Ascending aorta (tissue), 2 donors: ENCODE measurements at regions not wholly inside any gene's neighbourhood (a gene's known extent, or its start where the extent isn't known, plus 50 kb on each side); places are given as distances from the start of the nearest gene placed in this dataset.

Experiments
- DNase-seq, 2 donors: peaks; one replicate each; pipeline ENCODE4 v3.0.0-alpha.2; 2019; ENCODE audit warnings: low spot score in 2 of 2
- H3K27ac ChIP-seq, 2 donors: fragments of 200-600 bp; sonication (generic); one replicate each; pipeline ENCODE4 v1.5.1; 2016 to 2017; ENCODE audit warnings: mild to moderate bottlenecking in 1 of 2
- H3K27me3 ChIP-seq: fragments of 200-600 bp; sonication (generic); one replicate; pipeline ENCODE4 v1.5.1; 2017
- H3K36me3 ChIP-seq, 2 donors: fragments of 200-600 bp; sonication (generic); one replicate each; pipeline ENCODE4 v1.5.1; 2016
- H3K4me1 ChIP-seq, 2 donors: fragments of 200-600 bp; sonication (generic); one replicate each; pipeline ENCODE4 v1.5.1; 2016 to 2017; ENCODE audit warnings: mild to moderate bottlenecking in 1 of 2
- H3K4me3 ChIP-seq, 2 donors: fragments of 200-600 bp; sonication (generic); one replicate each; pipeline ENCODE4 v1.5.1; 2016 to 2017; ENCODE audit warnings: mild to moderate bottlenecking in 1 of 2
- H3K9me3 ChIP-seq, 2 donors: fragments of 200-600 bp; sonication (generic); one replicate each; pipeline ENCODE4 v1.5.1; 2016
- intact Hi-C: fragments of 100-400 bp; cut with DNase I; formaldehyde crosslinking; loops from one replicate; pipeline ENCODE4 v1.15.1; 2023
- TF ChIP-seq, protein P1 (sequence below), 3 experiments: fragments of 200-600 bp in 2 of 3; fragments of 450-650 bp in 1 of 3; sonication (generic) in 2 of 3; IDR thresholded peaks; one replicate each; pipeline ENCODE4 v1.5.1; 2016 to 2019; ENCODE audit warnings: antibody characterized with exemption in 3 of 3, mild to moderate bottlenecking in 1 of 3, moderate library complexity in 1 of 3

DNA sequence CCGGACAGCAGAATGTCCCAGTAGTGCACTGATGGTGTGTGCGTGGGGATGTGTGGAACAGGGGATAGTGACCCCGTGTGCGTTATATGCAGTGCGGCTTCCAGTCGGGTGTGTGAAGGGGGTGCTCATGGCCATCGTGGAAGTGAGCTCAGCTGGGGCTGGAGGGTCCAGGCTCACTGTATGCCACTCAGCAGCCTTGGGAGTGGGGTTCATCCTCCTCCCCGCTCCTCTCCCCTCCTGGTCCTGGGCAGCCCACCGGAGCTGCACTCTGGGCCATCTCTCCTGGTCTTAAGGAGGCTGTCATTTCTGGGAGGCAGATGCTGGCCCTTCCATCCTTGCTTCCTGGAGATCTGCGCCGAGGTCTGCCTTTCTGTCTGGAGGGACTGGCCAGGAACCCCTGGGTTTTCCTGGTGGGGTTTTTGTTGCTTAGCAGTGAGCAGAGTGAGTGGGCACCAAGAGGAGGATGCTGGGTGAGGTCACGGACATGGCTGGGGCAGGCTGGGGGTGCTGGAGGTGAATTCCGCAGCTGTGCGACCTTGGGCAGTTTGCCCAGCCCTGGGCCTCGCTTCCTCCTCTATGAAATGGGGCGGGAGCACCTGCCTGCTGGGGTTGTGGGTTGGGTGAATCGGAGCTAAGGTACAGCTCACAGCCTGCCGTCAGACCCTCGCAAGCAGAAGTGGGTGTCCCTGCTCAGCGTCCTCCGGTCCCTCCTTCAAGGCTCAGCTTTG lies 164.1 kb downstream of the SEC14L1 start:
- TF ChIP-seq, protein P1, sequence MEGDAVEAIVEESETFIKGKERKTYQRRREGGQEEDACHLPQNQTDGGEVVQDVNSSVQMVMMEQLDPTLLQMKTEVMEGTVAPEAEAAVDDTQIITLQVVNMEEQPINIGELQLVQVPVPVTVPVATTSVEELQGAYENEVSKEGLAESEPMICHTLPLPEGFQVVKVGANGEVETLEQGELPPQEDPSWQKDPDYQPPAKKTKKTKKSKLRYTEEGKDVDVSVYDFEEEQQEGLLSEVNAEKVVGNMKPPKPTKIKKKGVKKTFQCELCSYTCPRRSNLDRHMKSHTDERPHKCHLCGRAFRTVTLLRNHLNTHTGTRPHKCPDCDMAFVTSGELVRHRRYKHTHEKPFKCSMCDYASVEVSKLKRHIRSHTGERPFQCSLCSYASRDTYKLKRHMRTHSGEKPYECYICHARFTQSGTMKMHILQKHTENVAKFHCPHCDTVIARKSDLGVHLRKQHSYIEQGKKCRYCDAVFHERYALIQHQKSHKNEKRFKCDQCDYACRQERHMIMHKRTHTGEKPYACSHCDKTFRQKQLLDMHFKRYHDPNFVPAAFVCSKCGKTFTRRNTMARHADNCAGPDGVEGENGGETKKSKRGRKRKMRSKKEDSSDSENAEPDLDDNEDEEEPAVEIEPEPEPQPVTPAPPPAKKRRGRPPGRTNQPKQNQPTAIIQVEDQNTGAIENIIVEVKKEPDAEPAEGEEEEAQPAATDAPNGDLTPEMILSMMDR (IDR thresholded peaks at IDR 0.05) = no peak
- Histone ChIP-seq H3K4me1 (no peaks in the 10 kb centered on the region), H3K9me3 (no peaks in the 10 kb centered on the region), H3K27ac (no peak overlapping the region), H3K27me3 (no peaks in the 10 kb centered on the region), H3K4me3 (no peak overlapping the region), H3K36me3 (no peaks in the 10 kb centered on the region)
- intact Hi-C loops = no loop called here
- no peak for DNase-seq

DNA sequence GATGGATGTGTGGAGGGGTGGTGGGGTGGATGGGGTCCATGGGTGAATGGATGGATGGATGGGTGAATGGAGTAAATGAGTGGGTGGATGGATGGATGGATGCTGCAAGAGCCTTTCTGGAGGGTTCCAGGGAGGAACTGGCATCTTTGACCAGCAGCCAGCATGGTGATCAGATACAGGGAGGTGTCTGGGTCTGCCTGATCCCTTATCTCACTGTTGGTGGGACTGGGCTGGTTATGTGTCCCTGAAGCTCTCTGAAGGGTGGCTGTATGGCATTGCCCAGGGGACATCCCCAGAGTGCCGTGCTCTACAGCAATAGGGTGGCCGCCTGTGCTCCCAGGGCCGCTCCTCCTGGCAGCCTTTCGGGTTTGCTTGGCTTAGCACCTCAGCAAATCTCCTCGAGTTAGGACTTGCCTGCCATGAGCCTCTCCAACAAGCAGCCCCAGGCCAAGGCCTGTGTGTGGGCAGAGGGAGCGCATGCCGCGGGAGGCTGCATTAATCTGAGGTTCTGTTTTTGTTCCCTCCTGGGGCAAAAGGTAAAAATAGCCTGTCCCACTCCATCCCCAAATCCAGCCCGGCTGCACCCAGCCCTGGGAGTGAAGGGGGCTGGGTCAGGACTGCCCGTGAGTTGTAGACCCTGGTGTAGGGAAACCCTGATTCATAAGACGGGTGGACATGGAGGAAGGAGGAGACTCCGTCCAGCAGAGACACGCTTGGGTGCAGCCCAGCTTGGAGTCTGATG lies 165.4 kb downstream of the SEC14L1 start:
- H3K4me1 ChIP-seq = no peaks in the 10 kb centered on the region
- H3K4me3 ChIP-seq = no peak overlapping the region
- no peaks in the 10 kb centered on the region for H3K9me3 ChIP-seq
- no peaks in the 10 kb centered on the region for H3K36me3 ChIP-seq
- H3K27ac ChIP-seq = no peak overlapping the region
- TF ChIP-seq, protein P1 (IDR thresholded peaks at IDR 0.05) = no peak
- DNase-seq = no peak
- H3K27me3 ChIP-seq = no peaks in the 10 kb centered on the region
- intact Hi-C loops = no loop called here

DNA sequence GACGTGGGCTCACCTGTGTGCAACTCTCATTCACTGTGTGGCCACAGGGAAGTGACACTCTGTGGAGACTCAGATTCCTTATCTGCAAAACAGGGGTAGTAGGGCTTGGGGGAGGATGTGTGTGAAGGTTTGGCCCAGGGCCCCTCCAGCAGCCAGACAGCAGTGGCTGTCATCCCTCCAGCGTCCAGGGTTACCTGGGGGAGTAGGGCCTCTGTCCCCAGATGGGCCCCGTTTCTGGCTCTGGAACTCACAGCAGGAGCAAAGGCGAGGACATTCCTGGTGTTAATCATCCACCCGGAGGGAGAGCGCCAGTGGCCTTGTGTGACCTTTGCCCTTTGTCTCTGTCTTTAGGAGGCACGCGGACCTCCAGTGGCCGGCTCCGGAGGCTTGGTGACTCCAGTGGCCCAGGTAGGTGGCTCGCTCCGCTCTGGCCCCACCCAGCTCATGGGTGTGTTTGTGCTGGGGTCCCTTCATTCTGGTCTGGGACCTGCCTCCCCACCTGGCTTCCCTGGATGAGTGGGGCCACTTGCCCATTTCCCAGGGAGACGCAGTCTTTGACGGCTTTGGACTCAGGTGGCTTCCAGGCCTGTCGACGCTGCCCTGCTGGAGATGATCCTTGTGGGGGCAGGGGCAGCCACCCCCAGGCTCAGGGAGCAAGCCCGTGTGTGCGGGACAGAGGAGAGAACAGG lies 166.2 kb downstream of the SEC14L1 start:
- Histone ChIP-seq H3K27me3 (no peaks in the 10 kb centered on the region), H3K9me3 (no peaks in the 10 kb centered on the region), H3K27ac (no peak overlapping the region), H3K4me1 (no peaks in the 10 kb centered on the region), H3K36me3 (no peaks in the 10 kb centered on the region), H3K4me3 (no peak overlapping the region)
- DNase-seq = no peak
- intact Hi-C loops = no loop called here
- TF ChIP-seq, protein P1 (IDR thresholded peaks at IDR 0.05) = no peak

DNA sequence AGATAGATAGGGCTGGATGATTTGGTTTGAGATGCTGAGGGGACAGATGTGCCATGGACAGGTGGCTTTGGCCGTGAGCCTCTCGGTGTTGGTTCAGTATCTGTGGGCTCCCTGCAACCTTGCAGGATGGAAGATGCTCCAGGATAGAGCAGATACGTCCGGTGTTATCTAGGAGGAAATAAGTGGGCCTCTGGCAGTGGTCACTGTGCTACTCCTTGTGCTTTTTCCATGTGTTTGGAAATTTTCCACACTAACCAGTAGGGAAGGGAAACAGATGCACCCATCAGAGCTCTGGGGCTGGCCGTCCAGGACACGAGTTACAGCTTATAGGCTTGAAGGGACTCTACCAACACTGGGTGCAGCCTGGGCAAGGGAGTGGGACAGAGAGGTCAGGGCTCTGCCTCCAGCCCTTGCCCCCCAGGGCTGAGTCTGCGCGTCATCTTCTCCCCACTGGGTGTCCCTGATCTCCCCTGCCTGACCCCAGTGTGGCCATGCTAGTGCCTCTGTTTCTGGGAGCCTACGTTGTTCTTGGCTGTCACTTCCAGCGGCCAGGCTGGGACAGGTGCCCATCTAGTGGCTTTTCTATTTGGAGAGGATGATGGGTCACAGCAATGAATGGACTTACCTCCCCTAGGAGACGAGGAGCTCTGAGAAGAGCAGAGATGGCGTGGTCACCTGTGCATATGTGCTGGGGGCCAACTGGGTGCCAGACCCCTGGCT lies 166.9 kb downstream of the SEC14L1 start:
- intact Hi-C loops = no loop called here
- DNase-seq = no peak
- TF ChIP-seq, protein P1 (IDR thresholded peaks at IDR 0.05) = no peak
- H3K9me3 ChIP-seq = no peaks in the 10 kb centered on the region
- no peaks in the 10 kb centered on the region for H3K27me3 ChIP-seq
- H3K4me1 ChIP-seq = no peaks in the 10 kb centered on the region
- H3K4me3 ChIP-seq = no peak overlapping the region
- H3K36me3 ChIP-seq = no peaks in the 10 kb centered on the region
- H3K27ac ChIP-seq = no peak overlapping the region

DNA sequence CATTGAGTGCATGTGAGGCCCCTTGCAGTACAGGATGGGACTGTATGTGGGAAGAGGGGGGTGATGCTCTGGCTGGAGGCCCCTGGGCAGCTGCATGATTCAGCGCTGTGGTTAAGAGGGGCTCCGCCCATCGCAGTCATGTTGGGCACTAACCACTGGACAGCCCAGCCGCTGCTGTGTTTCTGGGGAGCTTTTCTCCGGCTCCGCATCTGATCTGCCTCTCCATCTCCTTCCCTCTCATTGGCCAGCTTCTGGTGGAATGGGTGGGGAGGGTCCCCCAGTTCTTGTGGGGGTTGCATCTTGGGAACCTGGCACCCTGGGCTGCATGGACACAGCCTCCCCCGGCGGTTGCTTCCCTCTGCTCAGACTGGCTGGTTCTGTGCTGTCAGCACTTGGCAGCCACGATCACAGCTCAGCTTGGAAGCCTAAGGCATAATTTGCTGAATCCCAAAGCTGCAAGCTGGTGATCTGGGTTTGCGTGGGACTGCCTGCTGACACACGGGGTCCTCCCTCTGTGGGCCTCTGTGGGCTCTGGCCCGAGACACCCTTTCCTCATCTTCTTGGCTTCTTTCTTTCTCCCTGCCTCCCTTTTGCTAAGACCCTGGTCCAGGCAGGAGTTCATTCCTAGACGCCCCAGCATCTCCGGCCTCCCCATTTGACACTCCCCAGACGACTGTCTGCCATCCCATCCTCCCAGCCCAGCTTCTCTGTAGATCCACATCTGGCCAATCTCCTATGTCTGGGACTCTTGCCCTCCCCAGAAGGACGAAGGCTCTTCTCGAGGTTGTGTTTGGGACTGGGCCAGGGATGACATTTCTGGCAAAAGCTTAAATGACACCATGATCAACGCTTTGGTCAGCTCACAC lies 168.3 kb downstream of the SEC14L1 start:
- Histone ChIP-seq H3K36me3 (no peaks in the 10 kb centered on the region), H3K27ac (no peak overlapping the region), H3K9me3 (no peaks in the 10 kb centered on the region), H3K4me1 (peaks cover 2 to 12% of the 10 kb centered on the region in 2 donors), H3K27me3 (no peaks in the 10 kb centered on the region), H3K4me3 (no peak overlapping the region)
- TF ChIP-seq, protein P1 (IDR thresholded peaks at IDR 0.05) = no peak
- intact Hi-C loops = no loop called here
- no peak for DNase-seq
